Ovary (tissue), 1 donor: ENCODE measurements at regions not wholly inside any gene's neighbourhood (a gene's known extent, or its start where the extent isn't known, plus 50 kb on each side); places are given as distances from the start of the nearest gene placed in this dataset.

Experiments
- EP300 ChIP-seq: sonication (generic); formaldehyde crosslinking; IDR thresholded peaks from one replicate; pipeline ENCODE4 v1.6.1; 2017; ENCODE audit warnings: antibody characterized with exemption
- POLR2A ChIP-seq: fragments of 450-650 bp; IDR thresholded peaks from one replicate; pipeline ENCODE4 v1.6.1; 2017; ENCODE audit warnings: antibody characterized with exemption, mild to moderate bottlenecking, moderate library complexity

DNA sequence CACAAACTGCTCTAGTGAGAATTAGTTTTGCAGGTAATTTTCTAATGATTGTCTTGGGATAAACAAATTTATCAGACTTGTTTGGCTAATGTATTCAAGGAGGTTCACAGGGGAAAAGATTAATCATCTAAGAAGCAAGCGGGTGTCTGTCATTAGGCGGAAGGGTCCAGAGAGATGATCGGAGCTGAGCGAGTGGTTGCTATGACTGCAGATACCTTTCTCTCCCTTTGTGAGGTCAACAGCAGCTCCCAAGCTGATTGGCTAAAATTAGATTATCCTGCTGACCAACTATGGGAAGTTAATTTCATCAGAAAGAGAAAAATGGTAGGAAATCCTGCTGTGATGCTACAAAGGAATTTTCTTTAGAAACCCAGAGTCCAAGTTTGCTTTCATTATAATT, 276.0 kb downstream of the SOX2 start:
- TF ChIP-seq POLR2A, result no peak
- TF ChIP-seq EP300, result no peak
